ENCODE measurements at regions not wholly inside any gene's neighbourhood (a gene's known extent, or its start where the extent isn't known, plus 50 kb on each side); places are given as distances from the start of the nearest gene placed in this dataset.

DNA sequence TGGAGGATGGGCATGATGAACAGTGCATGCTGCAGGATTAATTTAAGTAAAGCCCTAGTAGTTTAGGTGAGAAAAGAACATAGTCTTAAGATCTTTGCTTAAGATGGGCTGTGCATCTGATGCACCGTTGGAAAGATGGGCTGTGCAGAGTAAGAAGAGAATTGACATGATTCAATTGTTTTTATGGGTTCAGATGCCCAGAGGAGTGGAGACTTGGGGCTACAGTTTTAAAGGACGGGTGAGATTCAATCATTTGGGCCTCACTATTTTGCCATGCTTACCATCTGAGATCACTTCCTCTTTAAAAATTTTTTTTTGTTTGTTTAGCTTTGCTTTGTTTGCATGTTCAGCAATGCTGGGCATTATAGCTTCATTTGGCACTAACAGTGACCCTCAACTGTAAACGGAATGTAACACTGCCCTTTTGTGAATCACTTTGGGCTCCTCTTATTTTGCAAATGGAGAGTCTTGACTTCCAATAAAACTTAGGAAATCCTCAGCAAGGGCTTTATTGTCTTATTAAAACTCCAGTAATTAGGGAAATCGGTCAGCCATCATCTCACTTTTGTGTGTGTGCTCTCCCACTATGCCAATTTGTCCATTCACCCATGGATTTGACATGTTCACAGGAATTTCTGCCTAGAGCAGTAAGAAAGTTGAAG lies 216.1 kb upstream of the TLL1 start:
- H3K4me3 Mint-ChIP-seq: no peak overlapping the region
- H3K4me1 Mint-ChIP-seq: no peaks in the 10 kb centered on the region
- no peaks in the 10 kb centered on the region for H3K27me3 Mint-ChIP-seq
- ATAC-seq: no peak
- no peak overlapping the region for H3K27ac Mint-ChIP-seq
- POLR2A ChIA-PET: no interaction called here
- DNase-seq: no peak
- peaks cover 0 to 15% (median 0%) of the 10 kb centered on the region in 9 donors for H3K9me3 Mint-ChIP-seq
- H3K36me3 Mint-ChIP-seq: no peaks in the 10 kb centered on the region

GRCh38 chr4:165662341-165662740 lies 210.7 kb upstream of the TLL1 start:
- POLR2A ChIA-PET: no interaction called here
- Mint-ChIP-seq H3K9me3 (peaks cover 0 to 4% (median 0%) of the 10 kb centered on the region in 9 donors), H3K27me3 (no peaks in the 10 kb centered on the region), H3K4me1 (no peaks in the 10 kb centered on the region), H3K4me3 (no peak overlapping the region), H3K36me3 (no peaks in the 10 kb centered on the region), H3K27ac (no peak overlapping the region)
- DNase-seq (no peak), ATAC-seq (no peak)

- POLR2A ChIA-PET: no interaction called here
- no peak overlapping the region for H3K27ac Mint-ChIP-seq
Observed at GRCh38 chr4:165663411-165663810, 209.6 kb upstream of the TLL1 start.

GRCh38 chr4:165666836-165667235 lies 206.2 kb upstream of the TLL1 start:
- ATAC-seq (no peak), DNase-seq (no peak)
- H3K4me3 Mint-ChIP-seq: no peak overlapping the region
- no peak overlapping the region for H3K27ac Mint-ChIP-seq
- POLR2A ChIA-PET: no interaction called here
- no peaks in the 10 kb centered on the region for H3K27me3 Mint-ChIP-seq
- no peaks in the 10 kb centered on the region for H3K36me3 Mint-ChIP-seq
- H3K4me1 Mint-ChIP-seq: no peaks in the 10 kb centered on the region
- H3K9me3 Mint-ChIP-seq: peaks cover 0 to 1% (median 0%) of the 10 kb centered on the region in 9 donors

More at GRCh38 chr4:165663411-165663810, 209.6 kb upstream of the TLL1 start:
- DNase-seq: no peak
- H3K4me3 Mint-ChIP-seq: no peak overlapping the region
- H3K4me1 Mint-ChIP-seq: no peaks in the 10 kb centered on the region
- H3K9me3 Mint-ChIP-seq: peaks cover 0 to 1% (median 0%) of the 10 kb centered on the region in 9 donors
- no peaks in the 10 kb centered on the region for H3K27me3 Mint-ChIP-seq
- no peak for ATAC-seq
- no peaks in the 10 kb centered on the region for H3K36me3 Mint-ChIP-seq

DNA sequence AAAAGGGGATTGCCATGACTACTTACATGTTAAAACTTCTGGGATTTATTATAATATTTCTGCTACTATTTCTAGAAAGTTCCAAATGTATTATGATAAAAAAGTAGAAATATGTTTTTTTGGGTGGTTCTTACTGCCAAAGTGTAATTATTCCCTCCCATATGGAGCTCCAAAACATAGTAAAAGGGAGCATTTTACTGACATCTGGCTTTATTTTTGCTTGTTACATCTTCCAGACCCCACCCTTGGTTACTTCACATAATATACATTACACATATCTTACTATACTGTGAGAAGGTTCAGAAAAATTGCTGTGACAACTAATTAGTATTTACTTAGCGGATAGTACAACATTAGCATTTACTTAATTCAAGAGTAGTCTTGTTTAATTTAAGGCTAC lies 205.1 kb upstream of the TLL1 start:
- Mint-ChIP-seq H3K4me1 (no peaks in the 10 kb centered on the region), H3K27ac (no peak overlapping the region), H3K4me3 (no peak overlapping the region), H3K9me3 (peaks cover 0 to 1% (median 0%) of the 10 kb centered on the region in 9 donors), H3K36me3 (no peaks in the 10 kb centered on the region), H3K27me3 (no peaks in the 10 kb centered on the region)
- DNase-seq (no peak), ATAC-seq (no peak)
- POLR2A ChIA-PET: no interaction called here

GRCh38 chr4:165668694-165669093 lies 204.3 kb upstream of the TLL1 start:
- POLR2A ChIA-PET: no interaction called here
- Mint-ChIP-seq H3K36me3 (no peaks in the 10 kb centered on the region), H3K27ac (no peak overlapping the region), H3K9me3 (peaks cover 0 to 1% (median 0%) of the 10 kb centered on the region in 9 donors), H3K27me3 (no peaks in the 10 kb centered on the region), H3K4me3 (no peak overlapping the region), H3K4me1 (no peaks in the 10 kb centered on the region)
- no peak for ATAC-seq
- no peak for DNase-seq

DNA sequence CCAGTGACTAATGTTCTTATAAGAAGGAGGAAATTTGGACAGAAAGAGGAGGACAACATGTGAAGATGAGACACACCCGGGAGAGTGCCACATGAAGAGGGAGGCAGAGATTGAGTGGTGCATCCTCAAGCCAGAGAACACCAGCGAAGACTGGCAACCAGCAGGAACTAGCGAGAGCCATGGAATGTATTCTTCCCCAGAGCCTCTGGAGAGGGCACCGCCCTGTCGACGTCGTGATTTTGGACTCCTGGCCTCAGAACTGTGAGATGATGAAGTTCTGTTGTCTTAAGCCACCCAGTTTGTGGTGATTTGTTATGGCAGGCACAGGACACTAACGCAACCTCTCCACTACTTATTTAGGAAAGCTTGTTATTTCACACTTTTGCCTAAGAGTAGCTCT lies 196.0 kb upstream of the TLL1 start:
- POLR2A ChIA-PET: no interaction called here

DNA sequence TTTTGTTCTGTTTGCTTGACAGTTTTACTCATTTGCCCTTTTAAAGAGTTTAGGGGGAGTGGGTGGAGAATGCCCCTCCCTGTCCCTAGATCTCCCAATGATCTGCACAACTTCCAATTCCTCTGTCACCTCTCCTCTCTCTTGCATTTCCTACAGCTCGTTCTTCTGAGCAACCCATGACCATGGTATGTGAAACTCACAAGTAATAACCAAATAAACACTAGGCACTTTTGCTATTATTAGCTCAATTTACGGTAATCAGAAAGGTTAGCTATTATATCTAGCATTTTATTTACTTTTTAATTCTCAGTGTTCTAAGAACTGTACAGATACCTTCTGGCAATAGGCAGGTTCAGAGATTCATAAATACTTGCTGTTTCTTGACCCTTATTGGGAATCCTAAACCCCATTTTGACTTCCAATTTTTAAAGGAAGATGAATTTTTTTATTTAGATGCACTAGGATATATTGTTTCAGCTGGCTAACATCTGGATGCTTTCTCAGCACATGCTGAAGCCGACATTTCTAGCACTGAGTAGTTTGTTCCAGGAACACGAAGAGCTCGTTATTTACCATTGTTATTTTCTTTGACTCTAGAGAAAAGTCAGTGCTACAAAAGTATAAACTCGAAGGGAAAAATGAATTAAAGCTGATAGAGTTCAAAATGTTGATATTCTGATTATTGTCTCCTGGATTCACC lies 194.7 kb upstream of the TLL1 start:
- ATAC-seq (no peak), DNase-seq (no peak)
- H3K36me3 Mint-ChIP-seq: no peaks in the 10 kb centered on the region
- POLR2A ChIA-PET: no interaction called here
- no peaks in the 10 kb centered on the region for H3K4me1 Mint-ChIP-seq
- no peak overlapping the region for H3K27ac Mint-ChIP-seq
- peaks cover 0 to 9% (median 1%) of the 10 kb centered on the region in 5 donors for H3K27me3 Mint-ChIP-seq
- peaks cover 0 to 6% (median 0%) of the 10 kb centered on the region in 9 donors for H3K9me3 Mint-ChIP-seq
- H3K4me3 Mint-ChIP-seq: no peak overlapping the region

More for the DNA sequence above, 196.0 kb upstream of the TLL1 start:
- Mint-ChIP-seq H3K4me1 (no peaks in the 10 kb centered on the region), H3K36me3 (no peaks in the 10 kb centered on the region), H3K27ac (no peak overlapping the region), H3K27me3 (peaks cover 0 to 9% (median 1%) of the 10 kb centered on the region in 5 donors), H3K9me3 (peaks cover 0 to 6% (median 0%) of the 10 kb centered on the region in 9 donors), H3K4me3 (no peak overlapping the region)
- no peak for DNase-seq
- ATAC-seq: no peak

- Mint-ChIP-seq H3K4me1 (no peaks in the 10 kb centered on the region), H3K9me3 (peaks cover 0 to 6% (median 0%) of the 10 kb centered on the region in 9 donors), H3K27me3 (peaks cover 0 to 9% (median 1%) of the 10 kb centered on the region in 5 donors), H3K27ac (no peak overlapping the region), H3K36me3 (no peaks in the 10 kb centered on the region), H3K4me3 (no peak overlapping the region)
- POLR2A ChIA-PET: no interaction called here
- no peak for ATAC-seq
- no peak for DNase-seq
Observed at GRCh38 chr4:165678936-165679325, 194.1 kb upstream of the TLL1 start.

DNA sequence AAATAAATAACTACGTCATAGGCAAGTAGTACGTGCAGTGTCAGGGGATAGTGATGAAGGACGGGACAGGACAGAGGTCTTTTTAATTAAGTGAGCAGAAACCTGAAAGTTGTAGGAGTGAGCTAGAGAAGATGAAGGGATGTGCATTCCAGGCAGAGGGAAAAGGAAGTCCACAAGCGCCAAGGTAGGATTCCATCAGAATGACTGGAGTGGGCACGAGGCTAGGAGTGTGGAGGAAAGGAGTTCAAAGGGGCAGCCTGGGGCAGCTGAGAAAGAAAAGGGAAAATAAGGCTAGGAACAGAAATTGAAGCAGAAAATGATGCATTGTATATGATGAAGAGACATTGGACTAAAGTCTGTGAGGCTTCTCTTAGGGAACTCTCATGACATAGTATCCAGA lies 192.2 kb upstream of the TLL1 start:
- no peak for ATAC-seq
- DNase-seq: no peak
- Mint-ChIP-seq H3K4me3 (no peak overlapping the region), H3K27me3 (peaks cover 0 to 9% (median 1%) of the 10 kb centered on the region in 5 donors), H3K4me1 (no peaks in the 10 kb centered on the region), H3K9me3 (peaks cover 0 to 6% (median 0%) of the 10 kb centered on the region in 9 donors), H3K27ac (no peak overlapping the region), H3K36me3 (no peaks in the 10 kb centered on the region)
- POLR2A ChIA-PET: no interaction called here

DNA sequence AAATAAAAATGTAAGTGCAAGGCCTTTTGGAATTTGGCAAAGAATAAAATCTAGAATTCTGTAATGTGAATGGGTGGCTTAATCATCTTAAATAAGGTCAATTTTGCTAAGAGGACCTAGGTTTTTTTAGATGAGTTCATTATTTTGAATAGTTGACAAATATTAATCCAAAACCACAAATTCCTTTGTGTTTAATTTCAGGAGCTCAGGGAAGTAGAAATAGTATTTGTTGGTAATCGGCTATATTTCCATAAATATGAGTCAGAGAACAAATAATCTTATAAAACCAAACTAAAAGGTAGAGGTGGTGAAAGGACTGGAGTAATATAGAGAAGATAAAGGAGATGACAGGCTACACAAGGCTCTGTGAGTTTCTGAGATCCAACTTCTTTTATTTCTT lies 190.4 kb upstream of the TLL1 start:
- Mint-ChIP-seq H3K4me3 (no peak overlapping the region), H3K27me3 (peaks cover 0 to 9% (median 1%) of the 10 kb centered on the region in 5 donors), H3K4me1 (no peaks in the 10 kb centered on the region), H3K36me3 (no peaks in the 10 kb centered on the region), H3K27ac (no peak overlapping the region), H3K9me3 (peaks cover 0 to 6% (median 0%) of the 10 kb centered on the region in 9 donors)
- DNase-seq (no peak), ATAC-seq (no peak)
- POLR2A ChIA-PET: no interaction called here

GRCh38 chr4:165684177-165684805 lies 188.7 kb upstream of the TLL1 start:
- no peak overlapping the region for H3K4me3 Mint-ChIP-seq
- no peak overlapping the region for H3K27ac Mint-ChIP-seq
- H3K27me3 Mint-ChIP-seq: peaks cover 0 to 4% (median 0%) of the 10 kb centered on the region in 5 donors
- DNase-seq: no peak
- H3K4me1 Mint-ChIP-seq: no peaks in the 10 kb centered on the region
- no peaks in the 10 kb centered on the region for H3K9me3 Mint-ChIP-seq
- no peaks in the 10 kb centered on the region for H3K36me3 Mint-ChIP-seq
- POLR2A ChIA-PET: no interaction called here
- ATAC-seq: no peak

- peaks cover 0 to 4% (median 0%) of the 10 kb centered on the region in 9 donors for H3K9me3 Mint-ChIP-seq
- H3K27me3 Mint-ChIP-seq: peaks cover 0 to 1% (median 0%) of the 10 kb centered on the region in 5 donors
- no peak for ATAC-seq
- DNase-seq: no peak
- H3K36me3 Mint-ChIP-seq: no peaks in the 10 kb centered on the region
- H3K4me3 Mint-ChIP-seq: no peak overlapping the region
- POLR2A ChIA-PET: no interaction called here
- no peaks in the 10 kb centered on the region for H3K4me1 Mint-ChIP-seq
- no peak overlapping the region for H3K27ac Mint-ChIP-seq
Observed at GRCh38 chr4:165686756-165687155, 186.3 kb upstream of the TLL1 start.
